CD14-positive monocyte (primary cell): ENCODE measurements at regions not wholly inside any gene's neighbourhood (a gene's known extent, or its start where the extent isn't known, plus 50 kb on each side); places are given as distances from the start of the nearest gene placed in this dataset.

Source experiments
- DNase-seq, 3 donors: peaks; one replicate each; pipeline ENCODE4 v3.0.0-alpha.2; 2011 to 2022
- H2AFZ ChIP-seq: 2 replicates; pipeline ENCODE4 v1.6.0; 2012; ENCODE audit warnings: mild to moderate bottlenecking, low read depth, low read length, inconsistent platforms; ENCODE audit not compliant: insufficient read depth, poor library complexity, severe bottlenecking
- H3K27ac ChIP-seq, 2 donors: 1 replicate in 1 of 2; 2 replicates in 1 of 2; pipeline ENCODE4 v1.5.1; 2012 to 2013; ENCODE audit warnings: low read length in 2 of 2, control low read depth in 1 of 2, inconsistent platforms in 1 of 2, low read depth in 1 of 2, mild to moderate bottlenecking in 1 of 2
- H3K27me3 ChIP-seq, 2 donors: one replicate each; pipeline versions ENCODE4 v1.6.0 to v1.6.1; 2011 to 2013; ENCODE audit warnings: low read length in 2 of 2; ENCODE audit not compliant: control insufficient read depth in 2 of 2, insufficient read depth in 2 of 2
- H3K36me3 ChIP-seq, 2 donors: replicated peaks in 1 of 2; 1 replicate in 1 of 2; 2 replicates in 1 of 2; pipeline versions ENCODE4 v1.5.1 to v1.6.1; 2012 to 2013; ENCODE audit warnings: low read length in 2 of 2, control low read depth in 1 of 2, inconsistent platforms in 1 of 2, mild to moderate bottlenecking in 1 of 2; ENCODE audit not compliant: insufficient read depth in 2 of 2, control insufficient read depth in 1 of 2
- H3K4me1 ChIP-seq, 2 donors: 1 replicate in 1 of 2; 2 replicates in 1 of 2; pipeline versions ENCODE4 v1.5.1 to v1.6.1; 2012 to 2013; ENCODE audit warnings: low read length in 2 of 2, control low read depth in 1 of 2, inconsistent platforms in 1 of 2, mild to moderate bottlenecking in 1 of 2, moderate library complexity in 1 of 2; ENCODE audit not compliant: insufficient read depth in 2 of 2, control insufficient read depth in 1 of 2
- H3K4me2 ChIP-seq: replicated peaks from 2 replicates; pipeline ENCODE3; 2012; ENCODE audit warnings: low read length, moderate library complexity, mild to moderate bottlenecking; ENCODE audit not compliant: poor library complexity, severe bottlenecking; ENCODE audit errors: extremely low read depth
- H3K4me3 ChIP-seq, 3 experiments: fragments of 200-600 bp in 1 of 3; sonication (generic) in 1 of 3; replicated peaks in 1 of 3; 1 replicate in 2 of 3; 2 replicates in 1 of 3; pipeline ENCODE4 v1.5.1; 2011 to 2013; ENCODE audit warnings: low read length in 3 of 3, mild to moderate bottlenecking in 3 of 3, control low read depth in 2 of 3, low read depth in 2 of 3, inconsistent platforms in 1 of 3, moderate library complexity in 1 of 3
- H3K79me2 ChIP-seq: 2 replicates; pipeline ENCODE4 v1.6.0; 2012; ENCODE audit warnings: mild to moderate bottlenecking, control low read depth, inconsistent platforms, low read length, moderate library complexity; ENCODE audit not compliant: insufficient read depth
- H3K9ac ChIP-seq: 2 replicates; pipeline ENCODE4 v1.6.0; 2017; ENCODE audit warnings: low read length, mild to moderate bottlenecking; ENCODE audit not compliant: insufficient read depth, poor library complexity, severe bottlenecking
- H3K9me3 ChIP-seq, 2 donors: replicated peaks in 1 of 2; 1 replicate in 1 of 2; 2 replicates in 1 of 2; pipeline versions ENCODE4 v1.5.1 to v1.6.1; 2012 to 2013; ENCODE audit warnings: low read length in 2 of 2, control low read depth in 1 of 2; ENCODE audit not compliant: control insufficient read depth in 1 of 2, insufficient read depth in 1 of 2
- H4K20me1 ChIP-seq: 2 replicates; pipeline ENCODE4 v1.6.0; 2012; ENCODE audit warnings: mild to moderate bottlenecking, low read length, control low read depth, moderate library complexity; ENCODE audit not compliant: insufficient read depth
- H3K27ac Mint-ChIP-seq, 7 donors: one replicate each; pipeline ENCODE4 v1.8.0; 2020; ENCODE audit warnings: mild to moderate bottlenecking in 7 of 7, mixed read lengths in 7 of 7, moderate library complexity in 6 of 7, inconsistent platforms in 2 of 7
- H3K27me3 Mint-ChIP-seq, 3 donors: one replicate each; pipeline ENCODE4 v1.8.0; 2021 to 2022; ENCODE audit warnings: low read depth in 3 of 3, mild to moderate bottlenecking in 3 of 3, mixed read lengths in 3 of 3, moderate library complexity in 3 of 3, inconsistent platforms in 1 of 3
- H3K36me3 Mint-ChIP-seq, 2 donors: one replicate each; pipeline ENCODE4 v1.8.0; 2020; ENCODE audit warnings: mixed read lengths in 2 of 2, inconsistent platforms in 1 of 2, mild to moderate bottlenecking in 1 of 2
- H3K4me1 Mint-ChIP-seq: one replicate; pipeline ENCODE4 v1.8.0; 2020; ENCODE audit warnings: mild to moderate bottlenecking, mixed read lengths
- H3K4me3 Mint-ChIP-seq, 2 donors: one replicate each; pipeline ENCODE4 v1.8.0; 2020; ENCODE audit warnings: mild to moderate bottlenecking in 2 of 2, mixed read lengths in 2 of 2, moderate library complexity in 1 of 2
- H3K9me3 Mint-ChIP-seq, 7 donors: one replicate each; pipeline ENCODE4 v1.8.0; 2020 to 2022; ENCODE audit warnings: mixed read lengths in 7 of 7, mild to moderate bottlenecking in 6 of 7, moderate library complexity in 6 of 7, inconsistent platforms in 2 of 7
- intact Hi-C, 2 donors: fragments of 100-400 bp; cut with micrococcal nuclease; formaldehyde crosslinking; loops; one replicate each; pipeline versions ENCODE4 v1.15.0 to v1.15.1; 2023
- TF ChIP-seq, protein P1 (sequence below): fragments of 200-600 bp; IDR thresholded peaks from one replicate; pipeline ENCODE4 v1.8.0; 2022; ENCODE audit warnings: antibody characterized with exemption, mild to moderate bottlenecking

DNA sequence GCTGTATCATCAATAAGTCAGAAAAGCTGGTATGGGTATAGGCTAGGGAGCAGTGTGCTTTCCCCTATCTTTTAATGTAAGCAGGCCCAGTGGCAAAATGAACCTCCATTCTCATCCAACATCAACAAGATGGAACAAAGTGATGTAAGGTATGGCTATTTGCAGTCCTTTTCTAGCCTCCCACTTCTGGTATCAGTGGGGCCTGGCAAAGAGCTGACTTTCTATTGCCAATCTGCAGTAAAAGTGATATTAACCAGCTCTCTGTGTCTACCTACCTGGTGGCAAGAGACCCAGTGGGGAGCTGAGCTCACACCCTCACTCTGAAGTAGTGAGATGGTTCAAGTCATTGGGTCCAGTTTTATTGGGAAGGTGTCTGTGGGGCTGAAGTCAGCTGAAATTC is 1492.6 kb downstream of the CDH11 start:
- DNase-seq = no peak
- Mint-ChIP-seq H3K4me1 (no peaks in the 10 kb centered on the region), H3K36me3 (no peaks in the 10 kb centered on the region), H3K9me3 (peaks cover 0 to 3% (median 0%) of the 10 kb centered on the region in 7 donors), H3K4me3 (no peak overlapping the region), H3K27me3 (peaks cover 0 to 1% (median 0%) of the 10 kb centered on the region in 3 donors), H3K27ac (no peak overlapping the region)
- Histone ChIP-seq H3K79me2 (no peaks in the 10 kb centered on the region), H3K9ac (no peak overlapping the region), H3K4me1 (no peaks in the 10 kb centered on the region), H4K20me1 (no peaks in the 10 kb centered on the region), H3K27me3 (no peaks in the 10 kb centered on the region), H3K4me2 (no peak overlapping the region), H3K4me3 (no peak overlapping the region), H3K36me3 (no peaks in the 10 kb centered on the region), H3K9me3 (no peaks in the 10 kb centered on the region), H3K27ac (no peak overlapping the region), H2AFZ (no peak overlapping the region)
- intact Hi-C loops = no loop called here
- TF ChIP-seq, protein P1, sequence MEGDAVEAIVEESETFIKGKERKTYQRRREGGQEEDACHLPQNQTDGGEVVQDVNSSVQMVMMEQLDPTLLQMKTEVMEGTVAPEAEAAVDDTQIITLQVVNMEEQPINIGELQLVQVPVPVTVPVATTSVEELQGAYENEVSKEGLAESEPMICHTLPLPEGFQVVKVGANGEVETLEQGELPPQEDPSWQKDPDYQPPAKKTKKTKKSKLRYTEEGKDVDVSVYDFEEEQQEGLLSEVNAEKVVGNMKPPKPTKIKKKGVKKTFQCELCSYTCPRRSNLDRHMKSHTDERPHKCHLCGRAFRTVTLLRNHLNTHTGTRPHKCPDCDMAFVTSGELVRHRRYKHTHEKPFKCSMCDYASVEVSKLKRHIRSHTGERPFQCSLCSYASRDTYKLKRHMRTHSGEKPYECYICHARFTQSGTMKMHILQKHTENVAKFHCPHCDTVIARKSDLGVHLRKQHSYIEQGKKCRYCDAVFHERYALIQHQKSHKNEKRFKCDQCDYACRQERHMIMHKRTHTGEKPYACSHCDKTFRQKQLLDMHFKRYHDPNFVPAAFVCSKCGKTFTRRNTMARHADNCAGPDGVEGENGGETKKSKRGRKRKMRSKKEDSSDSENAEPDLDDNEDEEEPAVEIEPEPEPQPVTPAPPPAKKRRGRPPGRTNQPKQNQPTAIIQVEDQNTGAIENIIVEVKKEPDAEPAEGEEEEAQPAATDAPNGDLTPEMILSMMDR = no peak

DNA sequence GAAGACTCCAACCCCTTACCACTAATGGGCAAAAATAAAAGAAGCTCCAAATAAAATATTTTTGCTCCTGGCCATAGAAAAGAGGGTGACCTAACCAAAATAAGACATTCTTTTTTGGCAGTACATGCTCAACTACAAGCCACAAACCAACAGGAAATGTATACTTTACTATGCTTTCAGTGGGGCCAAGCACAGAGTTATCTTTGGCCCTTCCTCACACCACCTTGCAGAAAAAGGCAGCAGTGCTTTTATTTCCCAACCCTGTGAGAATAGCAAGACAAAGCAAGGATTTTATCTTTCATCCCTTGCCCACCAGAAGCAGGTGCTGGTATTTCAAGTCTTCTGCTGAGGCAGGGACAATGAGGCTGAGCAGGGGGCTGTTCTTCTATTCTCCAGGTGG is 1493.1 kb downstream of the CDH11 start:
- H3K9ac ChIP-seq = no peak overlapping the region
- H3K4me1 Mint-ChIP-seq = no peaks in the 10 kb centered on the region
- H3K9me3 Mint-ChIP-seq = peaks cover 0 to 3% (median 0%) of the 10 kb centered on the region in 7 donors
- TF ChIP-seq, protein P1 = no peak
- no peak overlapping the region for H2AFZ ChIP-seq
- no peaks in the 10 kb centered on the region for H3K36me3 Mint-ChIP-seq
- peaks cover 0 to 1% (median 0%) of the 10 kb centered on the region in 3 donors for H3K27me3 Mint-ChIP-seq
- DNase-seq = no peak
- intact Hi-C loops = no loop called here
- H4K20me1 ChIP-seq = no peaks in the 10 kb centered on the region
- H3K4me1 ChIP-seq = no peaks in the 10 kb centered on the region
- no peak overlapping the region for H3K27ac ChIP-seq
- no peak overlapping the region for H3K4me3 ChIP-seq
- no peak overlapping the region for H3K4me2 ChIP-seq
- no peaks in the 10 kb centered on the region for H3K79me2 ChIP-seq
- no peaks in the 10 kb centered on the region for H3K36me3 ChIP-seq
- H3K27ac Mint-ChIP-seq = no peak overlapping the region
- no peaks in the 10 kb centered on the region for H3K27me3 ChIP-seq
- no peaks in the 10 kb centered on the region for H3K9me3 ChIP-seq
- no peak overlapping the region for H3K4me3 Mint-ChIP-seq
